ENCODE measurements at regions not wholly inside any gene's neighbourhood (a gene's known extent, or its start where the extent isn't known, plus 50 kb on each side); places are given as distances from the start of the nearest gene placed in this dataset.

DNA sequence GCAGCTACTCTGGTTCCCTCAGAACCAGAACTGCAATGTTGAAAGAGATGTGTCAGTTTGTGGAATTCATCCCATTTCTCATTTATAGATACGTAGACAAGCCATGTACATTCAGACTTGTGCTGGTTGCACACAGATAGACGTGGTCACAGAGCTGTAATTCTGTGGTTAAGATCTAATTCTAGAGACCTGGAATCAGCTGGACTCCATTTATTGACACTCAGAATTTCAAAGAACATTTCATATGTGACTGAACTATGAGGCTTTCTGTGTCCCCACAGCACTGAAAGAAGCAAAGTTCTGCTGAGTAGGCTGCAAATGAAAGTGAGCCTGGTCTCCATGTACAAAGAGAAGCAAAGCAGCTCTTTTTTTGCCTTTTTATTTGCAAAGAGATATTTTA lies 220.2 kb upstream of the NAV3 start:
- Histone ChIP-seq H3K4me3 (ENCODE audit: low read depth, low read length) (no peak overlapping the region), H3K36me3 (ENCODE audit: control insufficient read depth, insufficient read depth, low read length) (no peaks in the 10 kb centered on the region), H3K27me3 (ENCODE audit: control insufficient read depth, insufficient read depth, low read length) (no peaks in the 10 kb centered on the region), H3K9me3 (ENCODE audit: control insufficient read depth, insufficient read depth, low read length) (no peaks in the 10 kb centered on the region), H3K27ac (ENCODE audit: low read depth, low read length) (no peak overlapping the region), H3K4me1 (ENCODE audit: control insufficient read depth, insufficient read depth, low read length) (no peaks in the 10 kb centered on the region)
- WGBS (ENCODE audit: insufficient coverage) = no CpG with 5 or more reads among the region's 2 CpGs
- DNase-seq (ENCODE audit: low read depth in 4 of 6, low spot score in 6 of 6) = no peak

DNA sequence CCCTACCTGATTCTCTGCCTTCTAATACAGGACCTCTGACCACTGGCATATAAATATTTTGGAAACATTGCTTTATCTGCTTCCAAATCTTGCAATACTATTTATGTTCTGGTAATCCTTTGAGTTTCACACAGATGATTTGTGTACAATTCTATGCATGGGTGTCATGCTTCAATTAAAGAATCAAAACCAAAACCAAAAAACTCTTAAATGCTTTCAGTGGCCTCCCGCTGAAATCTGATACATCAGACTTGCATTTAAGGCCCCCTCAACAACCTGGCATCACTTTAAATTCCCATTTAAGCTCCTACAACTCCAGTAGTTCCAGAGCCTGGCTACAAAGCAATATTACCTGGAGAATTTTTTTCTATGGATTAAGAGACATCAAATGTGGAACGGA lies 221.7 kb upstream of the NAV3 start:
- Histone ChIP-seq H3K9me3 (ENCODE audit: control insufficient read depth, insufficient read depth, low read length) (no peaks in the 10 kb centered on the region), H3K4me1 (ENCODE audit: control insufficient read depth, insufficient read depth, low read length) (no peaks in the 10 kb centered on the region), H3K27ac (ENCODE audit: low read depth, low read length) (no peak overlapping the region), H3K4me3 (ENCODE audit: low read depth, low read length) (no peak overlapping the region), H3K36me3 (ENCODE audit: control insufficient read depth, insufficient read depth, low read length) (no peaks in the 10 kb centered on the region), H3K27me3 (ENCODE audit: control insufficient read depth, insufficient read depth, low read length) (no peaks in the 10 kb centered on the region)
- DNase-seq (ENCODE audit: low read depth in 4 of 6, low spot score in 6 of 6) = no peak
- 75% methylated on average over 1 of the region's 2 CpGs for WGBS (ENCODE audit: insufficient coverage)

DNA sequence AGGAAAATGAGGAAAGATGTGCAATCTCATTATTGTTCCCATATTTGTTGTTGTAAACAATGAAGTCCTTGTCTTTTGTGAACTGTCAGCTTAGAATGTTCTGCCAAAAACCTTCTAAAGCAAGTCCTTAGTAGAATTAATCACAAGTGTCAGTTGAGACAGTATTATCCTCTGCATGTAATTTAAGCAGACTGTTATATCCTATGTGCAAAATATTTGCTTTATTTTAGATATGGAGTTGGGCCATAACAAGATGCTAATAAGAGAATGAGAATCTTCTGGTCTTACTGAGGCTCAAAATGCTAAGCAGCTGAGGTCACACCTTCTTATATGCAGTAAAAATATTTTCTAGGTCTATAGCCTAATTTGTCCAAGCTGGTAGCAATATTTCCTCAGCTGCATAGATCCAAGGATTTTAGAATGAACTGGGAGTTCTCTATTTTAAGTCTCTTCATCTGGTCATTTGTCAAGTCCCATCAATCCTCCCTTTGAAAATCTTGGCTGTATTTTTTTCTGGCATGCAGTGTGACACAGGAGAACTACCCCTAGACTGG lies 222.3 kb upstream of the NAV3 start:
- no peaks in the 10 kb centered on the region for H3K36me3 ChIP-seq (ENCODE audit: control insufficient read depth, insufficient read depth, low read length)
- no peak overlapping the region for H3K27ac ChIP-seq (ENCODE audit: low read depth, low read length)
- H3K9me3 ChIP-seq (ENCODE audit: control insufficient read depth, insufficient read depth, low read length) = no peaks in the 10 kb centered on the region
- H3K4me1 ChIP-seq (ENCODE audit: control insufficient read depth, insufficient read depth, low read length) = no peaks in the 10 kb centered on the region
- H3K4me3 ChIP-seq (ENCODE audit: low read depth, low read length) = no peak overlapping the region
- H3K27me3 ChIP-seq (ENCODE audit: control insufficient read depth, insufficient read depth, low read length) = no peaks in the 10 kb centered on the region
- DNase-seq (ENCODE audit: low read depth in 4 of 6, low spot score in 6 of 6) = no peak

DNA sequence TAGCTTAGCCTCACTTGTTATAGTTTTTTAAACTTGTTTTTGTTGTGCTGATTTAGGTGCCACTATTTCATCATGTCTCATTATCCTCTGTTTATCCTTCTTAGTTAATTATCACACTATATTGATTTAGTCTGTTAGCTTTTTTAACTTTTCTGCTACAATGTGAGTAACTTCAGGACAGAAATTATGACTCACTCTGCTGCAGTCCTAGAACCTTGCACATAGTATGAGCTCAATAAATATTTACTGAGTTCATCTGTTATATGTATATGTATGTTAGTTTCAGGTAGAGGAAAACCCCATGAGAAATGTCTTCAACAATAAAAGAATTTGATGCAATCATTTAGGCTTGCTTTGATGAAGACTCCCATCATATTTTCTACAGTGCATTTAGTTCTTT lies 224.3 kb upstream of the NAV3 start:
- no peaks in the 10 kb centered on the region for H3K27me3 ChIP-seq (ENCODE audit: control insufficient read depth, insufficient read depth, low read length)
- DNase-seq (ENCODE audit: low read depth in 4 of 6, low spot score in 6 of 6) = no peak
- no peaks in the 10 kb centered on the region for H3K4me1 ChIP-seq (ENCODE audit: control insufficient read depth, insufficient read depth, low read length)
- H3K4me3 ChIP-seq (ENCODE audit: low read depth, low read length) = no peak overlapping the region
- no peak overlapping the region for H3K27ac ChIP-seq (ENCODE audit: low read depth, low read length)
- no peaks in the 10 kb centered on the region for H3K9me3 ChIP-seq (ENCODE audit: control insufficient read depth, insufficient read depth, low read length)
- no peaks in the 10 kb centered on the region for H3K36me3 ChIP-seq (ENCODE audit: control insufficient read depth, insufficient read depth, low read length)

DNA sequence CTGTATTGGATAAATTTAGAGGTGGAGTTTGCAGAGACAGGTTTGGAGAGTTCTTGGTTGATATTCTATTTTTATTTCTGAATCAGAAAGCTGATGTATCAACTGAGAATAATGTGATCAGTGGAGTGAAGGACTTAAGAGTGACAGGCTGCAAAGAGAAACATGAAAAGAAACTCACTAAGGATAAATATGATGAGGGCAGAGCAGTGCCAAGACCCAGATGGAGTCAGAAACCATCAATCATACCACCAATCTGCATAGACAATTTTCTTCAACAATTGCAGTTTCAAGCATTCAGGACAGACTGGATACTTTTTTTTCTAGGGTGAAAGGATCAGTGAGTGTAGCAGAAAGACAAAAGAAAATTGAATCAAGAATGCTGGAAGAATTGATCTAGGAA lies 226.7 kb upstream of the NAV3 start:
- Histone ChIP-seq H3K4me1 (ENCODE audit: control insufficient read depth, insufficient read depth, low read length) (no peaks in the 10 kb centered on the region), H3K9me3 (ENCODE audit: control insufficient read depth, insufficient read depth, low read length) (no peaks in the 10 kb centered on the region), H3K36me3 (ENCODE audit: control insufficient read depth, insufficient read depth, low read length) (no peaks in the 10 kb centered on the region), H3K27ac (ENCODE audit: low read depth, low read length) (no peak overlapping the region), H3K27me3 (ENCODE audit: control insufficient read depth, insufficient read depth, low read length) (no peaks in the 10 kb centered on the region), H3K4me3 (ENCODE audit: low read depth, low read length) (no peak overlapping the region)
- DNase-seq (ENCODE audit: low read depth in 4 of 6, low spot score in 6 of 6) = peak in 1 of 6 donors; percentile 68

DNA sequence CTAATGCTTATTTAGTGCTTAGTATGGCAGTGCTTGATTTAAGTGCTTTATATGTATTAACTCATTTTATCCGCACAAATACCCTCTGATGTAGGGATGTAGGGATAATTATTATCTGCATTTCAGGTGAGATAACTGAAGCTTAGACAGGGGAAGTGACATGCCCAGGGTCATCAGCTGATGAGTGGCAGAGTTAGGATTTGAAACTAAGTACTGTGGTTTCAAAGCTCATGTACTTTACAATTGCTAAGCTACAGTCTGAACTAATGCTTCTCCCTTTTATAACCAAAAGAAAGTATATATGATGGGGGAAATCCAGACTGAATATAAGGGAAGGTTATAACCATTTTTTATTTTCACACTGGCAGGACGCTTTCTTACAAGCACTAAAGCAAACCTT lies 229.6 kb upstream of the NAV3 start:
- no peaks in the 10 kb centered on the region for H3K9me3 ChIP-seq (ENCODE audit: control insufficient read depth, insufficient read depth, low read length)
- H3K36me3 ChIP-seq (ENCODE audit: control insufficient read depth, insufficient read depth, low read length) = no peaks in the 10 kb centered on the region
- H3K27me3 ChIP-seq (ENCODE audit: control insufficient read depth, insufficient read depth, low read length) = no peaks in the 10 kb centered on the region
- H3K4me1 ChIP-seq (ENCODE audit: control insufficient read depth, insufficient read depth, low read length) = no peaks in the 10 kb centered on the region
- no peak overlapping the region for H3K4me3 ChIP-seq (ENCODE audit: low read depth, low read length)
- DNase-seq (ENCODE audit: low read depth in 4 of 6, low spot score in 6 of 6) = no peak
- H3K27ac ChIP-seq (ENCODE audit: low read depth, low read length) = no peak overlapping the region
- no CpG with 5 or more reads among the region's 2 CpGs for WGBS (ENCODE audit: insufficient coverage)

DNA sequence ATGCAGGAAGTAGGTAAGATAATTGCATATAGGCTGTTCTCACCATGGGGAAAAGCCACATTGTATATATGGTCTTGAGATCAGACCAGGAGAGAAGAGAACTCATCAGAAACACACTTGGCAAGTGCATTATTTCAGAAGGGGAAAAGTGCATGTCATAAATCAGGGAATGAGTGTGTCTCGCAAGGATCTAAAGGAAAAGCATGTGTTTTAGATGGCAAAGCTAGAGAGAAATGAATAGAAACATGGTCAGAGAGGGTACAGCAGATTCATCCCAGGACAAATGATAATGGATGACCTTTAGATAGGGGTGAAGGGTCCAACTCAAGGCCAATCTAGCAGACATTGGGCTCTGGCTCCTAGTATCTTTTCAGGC lies 230.2 kb upstream of the NAV3 start:
- 71% methylated on average over 1 of the region's 1 CpG for WGBS (ENCODE audit: insufficient coverage)
- H3K27ac ChIP-seq (ENCODE audit: low read depth, low read length) = no peak overlapping the region
- H3K36me3 ChIP-seq (ENCODE audit: control insufficient read depth, insufficient read depth, low read length) = no peaks in the 10 kb centered on the region

DNA sequence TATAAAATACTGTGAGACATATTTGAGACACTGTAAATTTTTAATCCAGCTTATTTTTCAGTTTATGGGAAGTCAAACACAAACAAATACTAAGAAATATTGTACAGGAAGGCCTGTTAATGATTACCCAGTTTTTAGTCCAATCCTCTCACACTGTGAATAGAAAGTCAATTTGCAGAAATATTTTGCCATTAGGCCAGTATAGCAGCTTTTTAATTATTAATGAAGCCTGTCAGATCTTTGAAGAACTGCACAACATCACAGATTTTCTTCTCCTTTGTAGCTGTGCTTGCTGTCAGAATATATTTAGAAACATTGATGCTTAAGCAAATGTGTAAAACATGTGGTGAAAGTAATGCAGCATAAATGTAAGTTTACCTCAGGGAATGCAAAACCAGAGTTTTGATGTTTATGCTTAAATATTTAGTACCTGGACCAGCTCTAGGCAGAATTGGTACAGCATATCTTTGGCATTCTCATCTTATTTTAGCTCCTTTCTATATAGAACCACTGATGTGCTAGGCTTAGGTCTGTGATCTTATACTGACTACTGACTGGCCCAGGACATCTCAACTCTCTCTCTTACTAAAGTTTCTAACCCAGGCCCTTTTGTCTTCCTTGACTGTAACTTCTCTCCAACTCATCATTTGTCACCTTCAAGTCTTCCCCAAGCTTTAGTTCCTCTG lies 230.8 kb upstream of the NAV3 start:
- Histone ChIP-seq H3K4me3 (ENCODE audit: low read depth, low read length) (no peak overlapping the region), H3K27me3 (ENCODE audit: control insufficient read depth, insufficient read depth, low read length) (no peaks in the 10 kb centered on the region), H3K9me3 (ENCODE audit: control insufficient read depth, insufficient read depth, low read length) (no peaks in the 10 kb centered on the region), H3K4me1 (ENCODE audit: control insufficient read depth, insufficient read depth, low read length) (no peaks in the 10 kb centered on the region), H3K36me3 (ENCODE audit: control insufficient read depth, insufficient read depth, low read length) (no peaks in the 10 kb centered on the region), H3K27ac (ENCODE audit: low read depth, low read length) (no peak overlapping the region)
- peak in 1 of 6 donors; percentile 48 for DNase-seq (ENCODE audit: low read depth in 4 of 6, low spot score in 6 of 6)

More for the DNA sequence above, 230.2 kb upstream of the NAV3 start:
- Histone ChIP-seq H3K27me3 (ENCODE audit: control insufficient read depth, insufficient read depth, low read length) (no peaks in the 10 kb centered on the region), H3K4me3 (ENCODE audit: low read depth, low read length) (no peak overlapping the region), H3K9me3 (ENCODE audit: control insufficient read depth, insufficient read depth, low read length) (no peaks in the 10 kb centered on the region), H3K4me1 (ENCODE audit: control insufficient read depth, insufficient read depth, low read length) (no peaks in the 10 kb centered on the region)
- DNase-seq (ENCODE audit: low read depth in 4 of 6, low spot score in 6 of 6) = no peak

DNA sequence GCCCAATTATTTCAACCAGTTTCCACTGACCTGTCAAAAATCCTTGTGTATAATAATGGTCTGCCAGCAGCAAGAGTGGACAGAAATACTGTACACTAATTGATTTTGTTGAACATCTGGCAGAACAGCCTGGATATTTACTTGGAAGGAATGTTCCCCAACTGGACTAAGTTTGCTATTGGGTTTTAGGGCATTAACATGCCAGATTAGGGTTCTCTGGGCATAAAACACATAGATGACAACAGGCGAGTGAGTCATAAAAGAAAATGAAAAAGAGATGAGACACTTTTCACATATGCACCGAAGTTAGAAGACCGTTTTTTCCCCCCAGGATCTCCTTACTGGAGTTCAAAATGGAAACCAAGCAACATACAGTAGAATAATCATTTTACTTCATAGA lies 236.3 kb upstream of the NAV3 start:
- peaks cover 4% of the 10 kb centered on the region for H3K4me1 ChIP-seq (ENCODE audit: control insufficient read depth, insufficient read depth, low read length)
- H3K27ac ChIP-seq (ENCODE audit: low read depth, low read length) = no peak overlapping the region
- H3K9me3 ChIP-seq (ENCODE audit: control insufficient read depth, insufficient read depth, low read length) = no peaks in the 10 kb centered on the region
- no peak overlapping the region for H3K4me3 ChIP-seq (ENCODE audit: low read depth, low read length)
- no peak for DNase-seq (ENCODE audit: low read depth in 4 of 6, low spot score in 6 of 6)
- WGBS (ENCODE audit: insufficient coverage) = no CpG with 5 or more reads among the region's 3 CpGs
- H3K27me3 ChIP-seq (ENCODE audit: control insufficient read depth, insufficient read depth, low read length) = no peaks in the 10 kb centered on the region
- no peaks in the 10 kb centered on the region for H3K36me3 ChIP-seq (ENCODE audit: control insufficient read depth, insufficient read depth, low read length)

DNA sequence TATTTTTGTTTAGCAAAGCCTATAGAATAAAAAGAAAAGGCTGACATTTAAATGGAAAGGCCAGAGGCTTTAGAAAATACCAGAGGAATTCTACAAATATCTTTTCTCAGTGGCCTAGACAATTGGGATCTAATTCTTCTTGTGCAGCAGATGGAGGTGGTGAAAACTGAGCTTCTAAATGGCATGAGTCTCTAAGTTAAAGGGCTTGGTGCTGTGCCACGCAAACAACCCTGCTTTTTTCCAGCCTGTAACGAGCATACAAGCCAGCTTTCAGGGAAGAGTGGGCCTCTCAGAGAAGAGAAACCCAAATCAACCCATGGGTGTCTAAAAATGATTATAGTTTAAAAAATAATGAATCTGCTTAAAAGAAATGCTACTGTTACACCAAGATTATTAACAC lies 237.9 kb upstream of the NAV3 start:
- H3K36me3 ChIP-seq (ENCODE audit: control insufficient read depth, insufficient read depth, low read length) = no peaks in the 10 kb centered on the region
- H3K9me3 ChIP-seq (ENCODE audit: control insufficient read depth, insufficient read depth, low read length) = no peaks in the 10 kb centered on the region
- H3K27ac ChIP-seq (ENCODE audit: low read depth, low read length) = no peak overlapping the region
- no peak overlapping the region for H3K4me3 ChIP-seq (ENCODE audit: low read depth, low read length)
- no CpG with 5 or more reads among the region's 2 CpGs for WGBS (ENCODE audit: insufficient coverage)
- peak in 2 of 6 donors; percentile 55 to 75 for DNase-seq (ENCODE audit: low read depth in 4 of 6, low spot score in 6 of 6)
- H3K4me1 ChIP-seq (ENCODE audit: control insufficient read depth, insufficient read depth, low read length) = peaks cover 4% of the 10 kb centered on the region
- no peaks in the 10 kb centered on the region for H3K27me3 ChIP-seq (ENCODE audit: control insufficient read depth, insufficient read depth, low read length)

All from spinal cord (tissue), 9 donors.